SH-SY5Y (cell line): ENCODE measurements at regions not wholly inside any gene's neighbourhood (a gene's known extent, or its start where the extent isn't known, plus 50 kb on each side); places are given as distances from the start of the nearest gene placed in this dataset.
A peak's percentile ranks its signal among the peaks of the same experiment; 100 is the strongest.

Experiments used
- GATA2 ChIP-seq: IDR thresholded peaks from 2 replicates; pipeline ENCODE4 v1.6.1; 2011; ENCODE audit warnings: mild to moderate bottlenecking, low read depth, low read length
- GATA3 ChIP-seq: IDR thresholded peaks from 2 replicates; pipeline ENCODE4 v1.6.1; 2011; ENCODE audit warnings: low read depth, mild to moderate bottlenecking, low read length, moderate library complexity

GRCh38 chr4:56142088-56142487 is 193.3 kb downstream of the CEP135 start:
- TF ChIP-seq GATA2 (0 out of 2 replicates have a peak, but pooled peaks have one; percentile 17), GATA3 (peak; percentile 52)
